ENCODE measurements at regions not wholly inside any gene's neighbourhood (a gene's known extent, or its start where the extent isn't known, plus 50 kb on each side); places are given as distances from the start of the nearest gene placed in this dataset.

DNA sequence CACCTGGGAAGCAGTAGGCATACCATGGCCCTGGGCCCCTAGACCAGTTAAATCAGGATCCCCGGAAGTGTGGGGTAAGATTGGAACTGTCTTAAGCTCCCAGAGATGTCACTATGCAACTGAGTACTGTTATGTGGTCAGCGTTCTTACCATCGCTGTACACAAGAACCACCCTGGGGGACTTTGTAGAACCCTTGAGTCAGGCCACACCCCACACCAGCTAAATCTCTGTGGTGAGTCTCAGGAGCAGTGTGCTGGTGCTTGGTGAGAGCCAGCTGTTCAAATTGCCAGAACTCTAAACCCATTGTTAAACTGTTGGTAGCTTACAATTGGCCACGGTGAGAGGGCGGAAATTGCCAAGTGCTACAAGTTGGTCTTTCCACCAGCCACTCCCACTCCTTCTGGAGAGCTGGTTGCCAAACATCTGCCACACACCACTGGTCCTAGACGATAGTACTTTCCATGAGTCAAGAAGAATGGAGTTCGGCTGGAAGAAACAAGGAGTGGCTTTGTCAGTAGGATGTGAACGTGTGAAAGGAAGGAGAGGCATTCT is 80.5 kb upstream of the SYNDIG1 start:
- H3K4me3 ChIP-seq (ENCODE audit: low read length): no peak overlapping the region
- no peak overlapping the region for H3K27ac ChIP-seq (ENCODE audit: low read length)
- no TSS peak for BruUV-seq (replicated peaks)
- POLR2A ChIA-PET (ENCODE audit: unreplicated experiment): no interaction called here
- H3K4me2 ChIP-seq (ENCODE audit: low read length): no peak overlapping the region
- no peaks in the 10 kb centered on the region for H3K9me2 ChIP-seq (replicated peaks; ENCODE audit: low read length)
- H3K9me3 ChIP-seq (ENCODE audit: low read length): no peaks in the 10 kb centered on the region
- CTCF ChIA-PET: no interaction called here
- no peak for DNase-seq
- no peaks in the 10 kb centered on the region for H3F3A ChIP-seq (ENCODE audit: low read length, unreplicated experiment)
- H3K9ac ChIP-seq (ENCODE audit: low read length): no peak overlapping the region
- no peak for TF ChIP-seq EZH2phosphoT487 (IDR thresholded peaks at IDR 0.05; ENCODE audit: borderline replicate concordance, low read length)
- TF ChIP-seq, protein P1, sequence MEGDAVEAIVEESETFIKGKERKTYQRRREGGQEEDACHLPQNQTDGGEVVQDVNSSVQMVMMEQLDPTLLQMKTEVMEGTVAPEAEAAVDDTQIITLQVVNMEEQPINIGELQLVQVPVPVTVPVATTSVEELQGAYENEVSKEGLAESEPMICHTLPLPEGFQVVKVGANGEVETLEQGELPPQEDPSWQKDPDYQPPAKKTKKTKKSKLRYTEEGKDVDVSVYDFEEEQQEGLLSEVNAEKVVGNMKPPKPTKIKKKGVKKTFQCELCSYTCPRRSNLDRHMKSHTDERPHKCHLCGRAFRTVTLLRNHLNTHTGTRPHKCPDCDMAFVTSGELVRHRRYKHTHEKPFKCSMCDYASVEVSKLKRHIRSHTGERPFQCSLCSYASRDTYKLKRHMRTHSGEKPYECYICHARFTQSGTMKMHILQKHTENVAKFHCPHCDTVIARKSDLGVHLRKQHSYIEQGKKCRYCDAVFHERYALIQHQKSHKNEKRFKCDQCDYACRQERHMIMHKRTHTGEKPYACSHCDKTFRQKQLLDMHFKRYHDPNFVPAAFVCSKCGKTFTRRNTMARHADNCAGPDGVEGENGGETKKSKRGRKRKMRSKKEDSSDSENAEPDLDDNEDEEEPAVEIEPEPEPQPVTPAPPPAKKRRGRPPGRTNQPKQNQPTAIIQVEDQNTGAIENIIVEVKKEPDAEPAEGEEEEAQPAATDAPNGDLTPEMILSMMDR (conservative IDR thresholded peaks at IDR 0.05; ENCODE audit: low read depth, low read length): no peak
- TF ChIP-seq EZH2 (IDR thresholded peaks at IDR 0.05; ENCODE audit: low read length, unreplicated experiment): no peak
- H3K79me2 ChIP-seq (ENCODE audit: low read length): no peaks in the 10 kb centered on the region
- no peaks in the 10 kb centered on the region for H3K4me1 ChIP-seq (ENCODE audit: insufficient read depth, low read length)
- no peaks in the 10 kb centered on the region for H4K20me1 ChIP-seq (ENCODE audit: low read length)
- peaks cover 72% of the 10 kb centered on the region for H3K27me3 ChIP-seq (ENCODE audit: low read length)
- H2AFZ ChIP-seq (ENCODE audit: low read length): no peak overlapping the region
- intact Hi-C loops (cut with micrococcal nuclease): no loop called here
- no peak for ATAC-seq
- H3K36me3 ChIP-seq (ENCODE audit: low read depth, low read length): no peaks in the 10 kb centered on the region

DNA sequence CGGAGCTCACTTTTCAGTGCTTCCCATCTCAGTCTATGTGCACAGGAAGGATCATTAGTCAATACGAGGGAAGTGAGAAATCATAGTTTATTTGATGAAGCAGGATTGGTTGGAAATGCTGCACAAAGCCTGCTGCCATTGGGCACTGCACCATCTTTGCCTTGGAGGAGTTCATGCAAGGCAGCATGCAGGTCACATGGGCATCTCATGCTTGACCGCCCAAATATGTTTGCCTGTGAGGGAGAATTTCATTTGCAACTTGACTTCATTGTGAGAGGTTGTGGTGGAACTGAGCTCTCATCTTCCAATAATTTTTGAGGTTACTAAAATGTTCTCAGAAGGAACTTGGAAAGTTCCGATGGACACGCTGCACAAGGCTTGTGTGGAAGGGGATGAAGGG is 83.9 kb upstream of the SYNDIG1 start:
- POLR2A ChIA-PET (ENCODE audit: unreplicated experiment): no interaction called here
- DNase-seq: no peak
- intact Hi-C loops (cut with micrococcal nuclease): no loop called here
- ATAC-seq: no peak
- no peak overlapping the region for H2AFZ ChIP-seq (ENCODE audit: low read length)
- no peaks in the 10 kb centered on the region for H4K20me1 ChIP-seq (ENCODE audit: low read length)
- H3K9me2 ChIP-seq (replicated peaks; ENCODE audit: low read length): no peaks in the 10 kb centered on the region
- no peak overlapping the region for H3K4me2 ChIP-seq (ENCODE audit: low read length)
- no peaks in the 10 kb centered on the region for H3K4me1 ChIP-seq (ENCODE audit: insufficient read depth, low read length)
- BruUV-seq (replicated peaks): no TSS peak
- no peaks in the 10 kb centered on the region for H3F3A ChIP-seq (ENCODE audit: low read length, unreplicated experiment)
- H3K9ac ChIP-seq (ENCODE audit: low read length): no peak overlapping the region
- H3K27me3 ChIP-seq (ENCODE audit: low read length): peaks cover 79% of the 10 kb centered on the region
- TF ChIP-seq EZH2 (IDR thresholded peaks at IDR 0.05; ENCODE audit: low read length, unreplicated experiment): no peak
- TF ChIP-seq, protein P1 (conservative IDR thresholded peaks at IDR 0.05; ENCODE audit: low read depth, low read length): no peak
- TF ChIP-seq EZH2phosphoT487 (IDR thresholded peaks at IDR 0.05; ENCODE audit: borderline replicate concordance, low read length): no peak
- no peak overlapping the region for H3K27ac ChIP-seq (ENCODE audit: low read length)
- no peak overlapping the region for H3K4me3 ChIP-seq (ENCODE audit: low read length)
- no peaks in the 10 kb centered on the region for H3K79me2 ChIP-seq (ENCODE audit: low read length)
- CTCF ChIA-PET: no interaction called here
- no peaks in the 10 kb centered on the region for H3K36me3 ChIP-seq (ENCODE audit: low read depth, low read length)
- no peaks in the 10 kb centered on the region for H3K9me3 ChIP-seq (ENCODE audit: low read length)

DNA sequence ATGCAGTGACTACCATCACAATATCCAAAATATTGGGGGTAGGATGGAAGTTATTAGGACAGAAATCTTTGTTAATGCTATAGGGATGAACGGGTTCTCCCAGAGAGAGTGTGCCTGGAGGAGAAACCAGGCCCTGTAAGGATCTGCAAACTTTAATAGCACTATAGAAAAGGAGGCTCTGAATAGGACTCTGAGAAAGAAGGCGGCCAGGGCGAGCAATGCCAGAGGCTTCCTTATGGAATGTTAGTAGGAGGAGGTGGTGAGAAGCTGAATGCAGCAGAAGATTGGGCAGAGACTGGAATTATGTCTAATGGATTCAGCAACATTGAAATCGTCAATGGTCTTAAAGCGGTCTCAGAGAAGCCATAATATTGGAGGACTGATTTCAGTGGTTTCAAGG is 84.6 kb upstream of the SYNDIG1 start:
- BruUV-seq (replicated peaks): no TSS peak
- Histone ChIP-seq H3K9me3 (ENCODE audit: low read length) (no peaks in the 10 kb centered on the region), H3K4me2 (ENCODE audit: low read length) (no peak overlapping the region), H3K9me2 (replicated peaks; ENCODE audit: low read length) (no peaks in the 10 kb centered on the region), H3K9ac (ENCODE audit: low read length) (no peak overlapping the region), H4K20me1 (ENCODE audit: low read length) (no peaks in the 10 kb centered on the region), H3F3A (ENCODE audit: low read length, unreplicated experiment) (no peaks in the 10 kb centered on the region), H3K27ac (ENCODE audit: low read length) (no peak overlapping the region), H2AFZ (ENCODE audit: low read length) (no peak overlapping the region), H3K27me3 (ENCODE audit: low read length) (peaks cover 86% of the 10 kb centered on the region), H3K4me3 (ENCODE audit: low read length) (no peak overlapping the region), H3K36me3 (ENCODE audit: low read depth, low read length) (no peaks in the 10 kb centered on the region), H3K79me2 (ENCODE audit: low read length) (no peaks in the 10 kb centered on the region), H3K4me1 (ENCODE audit: insufficient read depth, low read length) (no peaks in the 10 kb centered on the region)
- TF ChIP-seq, protein P1 (conservative IDR thresholded peaks at IDR 0.05; ENCODE audit: low read depth, low read length): no peak
- TF ChIP-seq EZH2phosphoT487 (IDR thresholded peaks at IDR 0.05; ENCODE audit: borderline replicate concordance, low read length) (no peak), EZH2 (IDR thresholded peaks at IDR 0.05; ENCODE audit: low read length, unreplicated experiment) (no peak)
- POLR2A ChIA-PET (ENCODE audit: unreplicated experiment): no interaction called here
- ATAC-seq: no peak
- no peak for DNase-seq
- CTCF ChIA-PET: no interaction called here
- intact Hi-C loops (cut with micrococcal nuclease): no loop called here
